Gastroesophageal sphincter (tissue), 3 donors: ENCODE measurements at regions not wholly inside any gene's neighbourhood (a gene's known extent, or its start where the extent isn't known, plus 50 kb on each side); places are given as distances from the start of the nearest gene placed in this dataset.

Source experiments
- EP300 ChIP-seq: sonication (generic); formaldehyde crosslinking; IDR thresholded peaks from one replicate; pipeline ENCODE4 v1.6.1; 2017; ENCODE audit warnings: antibody characterized with exemption, mild to moderate bottlenecking
- POLR2A ChIP-seq, 2 donors: fragments of 450-650 bp; IDR thresholded peaks; one replicate each; pipeline ENCODE4 v1.6.1; 2017; ENCODE audit warnings: antibody characterized with exemption in 2 of 2, mild to moderate bottlenecking in 2 of 2, moderate library complexity in 1 of 2
- POLR2AphosphoS5 ChIP-seq: sonication (generic); formaldehyde crosslinking; IDR thresholded peaks from one replicate; pipeline ENCODE4 v1.6.1; 2017; ENCODE audit warnings: antibody characterized with exemption
- TF ChIP-seq, protein P1 (sequence below), 4 experiments: fragments of 200-600 bp in 2 of 4; fragments of 450-650 bp in 2 of 4; sonication (generic) in 1 of 4; IDR thresholded peaks; one replicate each; pipeline ENCODE4 v1.5.1; 2017 to 2019; ENCODE audit warnings: antibody characterized with exemption in 4 of 4, mild to moderate bottlenecking in 2 of 4, moderate library complexity in 2 of 4

DNA sequence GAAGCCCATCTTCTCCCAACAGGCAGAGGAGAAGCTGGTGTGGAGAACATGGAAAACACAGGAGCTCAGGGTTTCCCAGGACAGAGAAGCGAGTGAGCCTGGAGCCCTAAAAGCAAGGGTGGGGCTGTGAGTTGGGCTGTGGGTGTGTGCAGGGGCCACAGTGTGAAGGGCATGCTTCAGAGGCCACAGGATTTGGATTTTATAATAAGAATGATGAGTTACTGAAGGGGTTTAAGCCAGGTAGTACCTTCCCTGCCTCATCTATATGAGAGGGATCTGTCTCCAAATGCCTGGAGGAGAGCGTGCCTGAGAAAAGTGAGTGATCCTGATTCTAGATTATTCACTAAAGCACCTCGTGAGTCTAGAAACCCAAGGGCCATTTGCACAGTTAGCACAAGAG is 106.8 kb downstream of the VPREB1 start:
- no peak for TF ChIP-seq POLR2A (IDR thresholded peaks at IDR 0.05)
- TF ChIP-seq, protein P1, sequence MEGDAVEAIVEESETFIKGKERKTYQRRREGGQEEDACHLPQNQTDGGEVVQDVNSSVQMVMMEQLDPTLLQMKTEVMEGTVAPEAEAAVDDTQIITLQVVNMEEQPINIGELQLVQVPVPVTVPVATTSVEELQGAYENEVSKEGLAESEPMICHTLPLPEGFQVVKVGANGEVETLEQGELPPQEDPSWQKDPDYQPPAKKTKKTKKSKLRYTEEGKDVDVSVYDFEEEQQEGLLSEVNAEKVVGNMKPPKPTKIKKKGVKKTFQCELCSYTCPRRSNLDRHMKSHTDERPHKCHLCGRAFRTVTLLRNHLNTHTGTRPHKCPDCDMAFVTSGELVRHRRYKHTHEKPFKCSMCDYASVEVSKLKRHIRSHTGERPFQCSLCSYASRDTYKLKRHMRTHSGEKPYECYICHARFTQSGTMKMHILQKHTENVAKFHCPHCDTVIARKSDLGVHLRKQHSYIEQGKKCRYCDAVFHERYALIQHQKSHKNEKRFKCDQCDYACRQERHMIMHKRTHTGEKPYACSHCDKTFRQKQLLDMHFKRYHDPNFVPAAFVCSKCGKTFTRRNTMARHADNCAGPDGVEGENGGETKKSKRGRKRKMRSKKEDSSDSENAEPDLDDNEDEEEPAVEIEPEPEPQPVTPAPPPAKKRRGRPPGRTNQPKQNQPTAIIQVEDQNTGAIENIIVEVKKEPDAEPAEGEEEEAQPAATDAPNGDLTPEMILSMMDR (IDR thresholded peaks at IDR 0.05): no peak
- TF ChIP-seq POLR2AphosphoS5: no peak
- TF ChIP-seq EP300: no peak
